CD1c-positive myeloid dendritic cell (primary cell): ENCODE measurements at regions not wholly inside any gene's neighbourhood (a gene's known extent, or its start where the extent isn't known, plus 50 kb on each side); places are given as distances from the start of the nearest gene placed in this dataset.

Source experiments
- DNase-seq: peaks from one replicate; pipeline ENCODE4 v3.0.0-alpha.2; 2016; ENCODE audit errors: extremely low spot score

DNA sequence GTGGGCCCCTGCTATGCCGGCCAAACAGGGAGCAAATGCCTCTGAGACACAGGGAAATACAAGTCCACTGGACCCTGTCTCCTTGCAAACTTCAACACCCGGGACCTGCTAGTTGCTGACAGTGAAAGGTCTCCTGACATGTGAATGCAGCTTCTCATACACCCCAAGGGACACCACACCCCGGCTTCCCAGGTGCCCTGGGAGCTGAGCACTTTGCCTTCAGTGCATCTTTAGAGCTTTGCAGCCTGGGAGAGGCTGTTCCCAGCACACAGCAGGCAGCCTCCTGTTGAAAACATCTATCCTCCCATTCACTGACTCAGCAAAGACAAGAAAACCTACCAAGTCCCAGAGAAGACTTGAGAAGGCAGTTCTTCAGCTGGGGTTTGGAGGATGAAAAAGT lies 143.4 kb downstream of the COL6A3 start:
- no peak for DNase-seq

DNA sequence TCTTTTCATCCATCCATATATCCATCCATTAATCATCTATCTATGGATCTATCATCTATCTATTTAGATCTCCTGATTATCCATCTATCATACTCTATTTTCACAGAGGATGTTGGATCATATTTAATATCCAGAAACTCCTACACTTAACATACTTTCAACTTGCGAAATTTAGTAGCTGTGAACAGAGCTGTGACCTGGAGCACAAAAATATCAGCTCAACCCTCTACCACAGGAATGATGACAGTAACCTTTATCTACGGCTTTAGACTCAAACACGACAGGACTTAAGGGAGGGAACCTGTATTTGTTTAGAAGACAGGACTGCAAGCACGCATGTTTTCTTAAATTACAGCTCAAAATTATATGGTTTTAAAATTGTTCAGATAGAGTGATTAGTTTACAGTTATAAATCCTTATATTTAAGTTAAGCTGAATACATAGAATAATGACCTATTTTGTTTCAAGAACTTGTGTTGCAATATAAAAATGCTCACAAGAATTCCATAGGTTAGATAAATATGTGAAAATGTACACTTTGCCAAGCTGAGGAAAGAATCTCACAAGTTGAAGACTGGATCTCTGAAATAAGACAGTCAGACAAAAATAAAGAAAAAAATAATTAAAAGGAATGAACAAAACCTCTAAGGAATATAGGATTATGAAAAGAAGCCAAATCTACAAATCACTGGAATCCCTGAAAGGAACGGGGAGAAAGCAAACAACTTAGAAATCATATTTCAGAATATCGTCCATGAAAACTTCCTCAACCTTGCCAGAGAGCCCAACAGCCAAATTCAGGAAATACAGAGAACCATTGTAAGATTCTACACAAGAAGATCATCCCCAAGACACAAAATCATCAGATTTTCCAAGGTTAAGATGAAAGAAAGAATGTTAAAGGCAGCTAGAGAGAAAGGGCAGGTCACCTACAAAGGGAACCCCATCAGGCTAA lies 142.0 kb downstream of the COL6A3 start:
- no peak for DNase-seq
